ENCODE measurements at regions not wholly inside any gene's neighbourhood (a gene's known extent, or its start where the extent isn't known, plus 50 kb on each side); places are given as distances from the start of the nearest gene placed in this dataset.
A peak's percentile ranks its signal among the peaks of the same experiment; 100 is the strongest.

DNA sequence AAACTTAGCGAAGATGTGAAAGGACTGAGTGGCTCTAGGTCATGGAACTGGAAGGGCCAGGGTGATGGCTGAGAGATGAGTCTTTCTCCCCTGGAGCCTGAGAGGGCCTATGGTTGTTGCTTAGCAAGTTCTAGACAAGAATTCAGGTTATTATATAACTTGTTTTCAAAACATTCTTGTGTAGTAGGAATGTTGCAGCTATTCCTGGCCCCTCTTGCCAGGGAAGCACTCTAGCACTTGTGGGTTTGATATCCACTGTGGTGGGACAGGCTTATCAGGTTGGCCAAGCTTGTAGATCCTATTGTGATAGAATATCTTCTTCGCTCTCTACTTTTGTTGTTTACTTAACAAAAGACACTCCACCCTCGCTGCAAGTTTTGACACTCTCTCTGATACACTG lies 211.8 kb upstream of the CITED2 start:
- no peak for DNase-seq

DNA sequence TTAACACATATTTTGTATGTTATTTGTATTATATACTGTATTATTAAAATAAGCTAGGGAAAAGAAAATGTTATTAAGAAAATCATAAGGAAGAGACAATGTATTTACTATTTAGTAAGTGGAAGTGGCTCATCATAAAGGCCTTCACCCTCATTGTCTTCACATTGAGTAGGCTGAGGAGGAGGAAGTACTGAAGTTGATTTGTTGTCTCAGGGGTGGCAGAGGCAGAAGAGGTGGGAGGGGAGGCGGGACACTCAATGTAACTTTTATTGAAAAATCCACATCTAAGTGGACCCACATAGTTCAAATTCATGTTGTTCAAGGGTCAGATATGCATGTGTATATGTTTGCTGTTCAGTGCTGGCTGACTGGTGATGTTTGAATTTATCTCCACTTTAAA lies 210.2 kb upstream of the CITED2 start:
- no peak for DNase-seq

DNA sequence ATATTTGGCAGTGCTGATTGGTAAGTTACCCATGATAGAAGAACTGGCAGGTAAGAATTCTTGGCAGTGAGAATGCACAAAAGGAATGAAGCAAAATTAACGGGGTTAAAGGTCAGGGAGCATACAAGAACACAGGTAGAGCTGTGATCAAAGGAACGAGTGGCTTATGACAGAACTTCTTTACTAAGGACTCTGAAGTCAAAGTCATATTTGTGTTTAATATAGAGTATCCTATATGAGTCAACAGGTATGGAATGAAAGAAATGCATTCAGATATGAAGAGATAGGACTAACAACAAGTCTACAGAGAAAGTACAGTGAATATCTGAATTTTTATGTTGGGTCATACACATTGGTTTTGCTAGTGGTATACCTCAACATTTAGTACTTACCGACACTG lies 209.0 kb upstream of the CITED2 start:
- no peak for DNase-seq

DNA sequence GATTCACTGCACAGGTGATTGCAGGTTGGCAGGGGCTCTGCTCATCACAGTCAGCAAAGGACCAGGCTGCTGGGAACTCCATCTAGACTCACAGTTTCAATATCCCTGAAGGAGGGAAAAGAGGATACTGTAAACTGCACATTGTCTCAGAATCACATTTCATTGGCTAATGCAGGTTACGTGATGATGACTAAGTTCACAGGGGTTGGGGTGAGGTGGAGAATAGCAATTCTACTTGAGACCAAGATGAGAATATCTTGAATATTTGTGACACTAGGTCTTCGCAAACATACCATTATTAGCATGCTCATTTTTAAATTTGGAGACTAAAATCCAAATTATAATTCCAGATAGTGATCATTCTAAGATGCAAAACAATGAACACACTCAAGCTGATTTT lies 208.5 kb upstream of the CITED2 start:
- DNase-seq = no peak

DNA sequence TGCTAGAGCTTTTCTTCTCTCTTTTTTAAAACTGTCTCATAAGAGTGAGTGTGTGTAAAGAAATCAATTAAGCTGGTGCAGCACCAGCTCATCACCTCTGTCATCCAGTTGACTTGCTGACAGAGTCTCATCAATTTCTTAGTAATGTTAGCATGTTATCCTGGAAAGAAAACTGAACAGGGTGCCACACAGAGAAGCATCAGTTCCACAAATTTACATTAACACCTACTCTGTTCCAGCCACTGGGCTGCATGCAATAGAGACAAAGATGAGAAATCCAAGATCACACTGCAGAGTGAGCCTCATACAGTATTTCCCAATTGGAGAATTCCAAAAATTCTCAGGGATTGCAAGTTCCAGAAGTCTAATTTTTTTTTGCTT lies 207.0 kb upstream of the CITED2 start:
- DNase-seq = no peak

DNA sequence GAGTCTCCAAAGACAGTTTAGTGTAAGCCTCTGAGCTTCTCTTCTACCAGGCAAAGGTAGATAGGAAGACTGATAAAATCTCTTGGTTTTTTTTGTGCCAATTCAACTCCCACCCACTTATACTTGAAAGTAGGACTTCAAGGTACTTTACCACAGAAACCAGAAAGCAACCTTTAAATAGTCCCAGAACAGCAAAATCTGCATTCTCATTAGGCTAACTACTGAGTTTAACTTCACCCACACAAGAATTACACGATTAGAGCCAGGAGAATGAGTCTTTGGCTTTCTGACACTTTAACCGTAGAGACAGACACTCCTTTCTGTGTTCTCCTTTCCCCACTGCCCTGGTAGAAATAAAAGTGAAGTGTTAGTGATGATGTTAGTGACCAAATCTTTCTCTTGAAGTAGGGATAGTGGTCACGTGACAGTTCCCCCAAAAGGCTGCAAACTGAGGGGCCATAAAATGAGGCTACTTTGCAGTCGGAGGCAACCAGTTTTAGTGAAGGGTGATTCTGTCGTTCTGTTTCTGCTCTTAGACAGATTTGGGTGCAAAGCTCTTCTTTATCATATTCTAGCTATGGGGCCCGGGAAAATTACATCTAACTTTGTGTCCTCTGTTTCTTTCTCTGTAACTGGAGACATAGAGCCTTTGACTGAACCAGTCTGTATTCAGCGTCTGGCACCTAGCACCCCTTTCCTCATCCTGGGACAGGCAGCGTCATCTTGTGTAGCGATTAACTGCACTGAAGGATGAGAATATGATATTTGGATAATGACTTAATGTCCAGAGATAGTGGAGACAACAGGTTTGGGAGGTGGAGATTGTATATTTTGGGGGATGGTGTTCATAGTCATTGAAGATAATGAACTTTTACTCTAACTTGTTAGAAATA lies 206.4 kb upstream of the CITED2 start:
- no peak for DNase-seq

DNA sequence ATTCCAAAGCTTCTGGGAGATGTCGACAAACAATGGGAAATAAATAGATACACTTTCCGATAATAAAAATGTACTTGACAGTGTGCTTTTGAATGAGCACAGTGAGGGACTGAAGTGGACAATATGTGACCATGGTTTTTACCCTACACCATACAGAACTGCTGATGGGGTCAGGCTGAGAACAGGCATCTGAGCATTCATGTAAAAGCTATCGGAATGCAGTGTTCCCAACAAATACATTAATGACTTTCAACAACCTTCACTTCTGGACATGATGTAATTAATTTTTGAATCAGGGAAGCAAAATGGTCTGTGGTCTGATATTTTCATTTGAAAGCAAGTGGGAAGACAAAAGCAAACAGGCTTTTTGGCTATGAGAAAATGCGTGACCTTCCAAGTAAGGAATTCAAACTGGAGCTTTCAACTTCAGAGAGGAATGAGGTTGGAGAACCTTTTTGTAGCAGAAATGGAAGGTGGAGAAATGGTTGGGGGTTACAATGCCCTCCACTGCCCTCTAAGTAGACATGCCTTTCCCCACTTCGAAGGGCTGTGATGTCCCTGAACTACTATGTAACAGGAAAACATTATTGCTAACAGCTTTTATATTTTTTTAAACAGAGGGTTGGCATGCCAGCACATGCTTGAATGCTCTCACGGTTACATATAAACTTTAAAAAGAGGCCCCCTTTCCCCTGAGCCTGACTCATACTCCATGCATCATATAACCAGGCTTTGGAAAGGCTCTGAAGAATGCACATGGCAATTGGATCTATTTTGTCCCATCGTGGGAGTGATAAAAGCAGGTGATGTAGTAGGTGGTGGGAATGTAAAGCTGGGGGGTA lies 203.5 kb upstream of the CITED2 start:
- no peak for DNase-seq

DNA sequence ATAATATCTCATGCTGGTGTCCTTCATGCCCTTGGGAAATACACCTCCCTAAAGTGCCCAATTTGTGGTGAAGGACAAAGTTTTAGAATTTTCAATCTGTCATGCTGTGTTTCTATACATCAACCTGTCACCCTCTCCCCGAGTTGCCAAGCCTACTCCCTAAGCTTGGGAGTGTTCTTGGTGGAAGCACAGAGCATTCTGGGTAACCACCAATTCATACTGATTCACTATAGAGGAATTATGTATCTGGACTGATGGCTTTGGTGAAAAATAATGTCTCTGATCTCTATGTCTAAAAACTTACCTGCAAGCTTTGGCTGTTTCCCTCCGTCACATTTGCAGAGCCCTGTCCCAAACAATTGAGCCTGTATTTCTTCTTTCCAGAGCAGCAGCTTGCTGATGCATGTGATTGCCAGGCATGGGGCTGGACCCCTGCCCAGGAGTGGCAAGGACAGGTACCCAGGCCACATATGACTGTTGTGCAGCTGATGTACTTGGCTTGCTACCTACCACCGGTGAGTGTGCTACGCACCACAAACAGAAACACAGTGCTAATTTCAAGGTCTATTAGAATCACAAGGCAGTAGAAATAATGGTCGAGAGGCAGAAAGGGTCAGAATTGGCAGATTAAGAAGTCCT lies 202.8 kb upstream of the CITED2 start:
- no peak for DNase-seq

DNA sequence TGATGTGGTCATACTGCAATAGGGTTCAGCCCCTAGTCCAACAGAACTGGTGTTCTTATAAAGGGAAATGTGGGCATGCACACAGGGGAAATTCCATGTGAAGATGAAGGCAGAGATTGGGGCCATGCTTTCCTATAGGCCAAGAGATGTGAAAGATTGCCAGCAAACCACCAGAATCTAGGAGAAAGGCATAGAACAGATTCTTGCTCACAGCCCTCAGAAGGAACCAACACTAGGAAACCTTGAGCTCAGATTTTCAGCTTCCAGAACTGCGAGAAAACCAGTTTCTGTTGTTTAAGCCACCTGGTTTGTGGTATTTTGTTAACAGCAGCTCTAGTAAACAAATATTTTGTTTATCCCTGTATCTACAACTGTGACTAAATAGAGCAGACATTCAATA lies 197.6 kb upstream of the CITED2 start:
- no peak for DNase-seq

DNA sequence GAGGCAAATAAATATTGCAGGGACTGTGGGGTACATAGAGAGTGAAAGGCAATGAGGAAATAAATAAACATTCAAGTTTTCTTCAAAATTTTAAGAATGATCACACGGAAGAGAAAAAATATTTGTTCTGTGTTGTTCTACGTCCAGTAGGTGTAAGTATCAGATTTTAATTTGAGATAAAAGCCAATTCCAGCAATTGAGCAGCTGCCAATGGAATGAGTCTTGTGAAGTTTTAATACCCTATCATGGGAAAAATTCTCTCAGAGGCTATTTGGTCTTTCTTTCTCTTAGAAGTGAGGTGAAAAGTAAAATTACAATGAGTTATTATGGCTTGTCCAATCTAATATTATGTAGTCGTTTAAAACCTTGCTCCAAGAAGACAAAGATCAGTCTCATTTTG lies 195.7 kb upstream of the CITED2 start:
- DNase-seq = no peak

DNA sequence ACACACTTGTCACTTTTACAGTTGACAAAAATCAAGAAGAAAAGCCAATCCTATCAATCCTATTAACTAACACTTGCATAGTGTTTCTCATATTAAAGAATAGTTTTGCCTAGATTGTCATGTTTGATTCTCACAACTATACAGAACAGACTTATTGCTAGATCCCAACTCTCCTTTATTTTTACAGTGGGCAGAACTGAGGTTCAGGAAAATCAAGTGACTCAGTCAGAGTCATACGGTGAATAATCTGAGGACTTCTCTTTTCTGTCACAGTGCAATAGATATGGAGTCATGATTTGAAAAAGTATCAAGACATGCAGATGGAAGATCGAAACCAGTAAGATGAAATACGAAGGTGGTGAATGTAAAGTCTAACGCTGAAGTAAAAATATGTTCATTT lies 195.1 kb upstream of the CITED2 start:
- DNase-seq = no peak

DNA sequence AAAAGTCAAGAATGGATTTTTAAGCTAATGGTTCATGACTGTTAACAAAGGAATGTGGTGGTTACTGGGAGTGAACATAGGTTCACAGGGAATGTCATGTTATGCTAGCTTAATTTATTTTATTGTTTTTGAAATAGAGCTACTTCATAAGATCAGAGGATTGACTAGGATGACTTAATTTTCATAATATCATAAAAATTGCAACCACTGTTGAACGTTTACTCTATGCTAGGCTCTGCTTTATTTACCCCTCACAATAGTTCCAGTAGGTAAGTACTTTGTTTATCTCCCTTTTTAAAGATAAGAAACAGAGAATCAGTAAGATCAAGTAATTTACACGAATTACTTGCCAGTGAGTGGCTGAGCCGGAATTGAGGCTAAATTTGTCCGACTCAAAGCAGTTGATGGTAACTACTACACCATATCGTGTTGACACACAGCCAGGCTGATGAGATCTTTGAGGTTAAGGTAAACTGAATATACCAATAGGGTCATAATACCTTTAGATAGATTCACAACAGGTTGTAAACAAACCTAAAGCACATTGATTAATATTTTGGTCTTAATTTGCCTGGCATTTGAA lies 194.6 kb upstream of the CITED2 start:
- DNase-seq = no peak

DNA sequence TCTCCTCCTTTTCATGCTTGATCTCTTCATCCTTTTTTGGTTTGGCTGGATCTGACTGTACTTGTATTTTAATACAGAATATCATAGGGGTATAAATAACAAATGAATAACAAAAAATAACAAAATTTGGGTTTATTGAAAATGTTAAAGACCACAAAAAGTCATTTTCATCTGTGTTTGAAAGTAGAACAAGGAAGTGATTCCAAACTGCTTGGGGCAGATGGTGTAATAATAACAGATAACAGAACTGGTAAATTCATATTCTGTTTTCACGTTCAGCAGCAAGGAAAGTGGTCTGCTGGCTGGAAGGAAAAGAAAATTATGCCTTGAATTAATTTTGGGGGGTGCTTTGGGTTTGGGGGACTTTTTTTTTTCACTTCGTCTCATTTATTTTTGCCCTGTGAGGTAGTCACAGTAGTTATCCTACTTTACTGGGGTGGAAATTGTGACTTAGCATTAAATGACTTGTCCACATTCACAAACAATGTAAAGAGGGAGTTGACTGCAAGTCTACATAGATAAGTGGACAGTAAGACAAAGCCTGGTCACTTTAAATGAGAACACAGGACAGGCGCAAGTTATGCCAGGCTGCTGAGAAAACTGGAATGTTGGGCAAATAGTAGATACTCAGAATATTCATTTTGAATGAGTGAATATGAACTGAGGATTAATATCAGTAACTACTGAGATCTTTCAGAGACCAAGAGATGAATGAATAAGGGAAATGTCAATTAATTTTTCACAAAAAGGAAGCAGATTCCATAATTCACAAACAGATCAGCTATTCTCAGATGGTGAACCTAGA lies 193.9 kb upstream of the CITED2 start:
- peak; percentile 18 for DNase-seq

DNA sequence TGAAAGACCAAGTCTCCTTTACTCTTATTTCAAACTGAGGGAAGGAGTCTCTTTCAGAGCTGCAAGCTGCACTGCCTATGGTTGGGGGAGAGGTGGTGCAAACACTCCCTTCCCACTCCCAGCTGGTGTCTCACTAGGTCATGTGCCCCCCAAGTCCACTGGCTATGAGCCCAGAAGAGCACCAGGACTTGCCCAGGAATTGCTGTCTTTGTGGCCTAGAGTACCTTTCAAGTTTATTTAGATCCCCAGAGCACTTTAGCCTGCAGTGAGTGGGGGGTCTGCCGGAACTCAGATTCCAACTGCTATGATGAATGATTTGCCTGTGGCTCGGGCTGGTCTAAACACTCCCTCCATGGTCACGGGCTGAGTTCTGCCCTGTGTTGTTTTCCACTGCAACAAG lies 192.6 kb upstream of the CITED2 start:
- no peak for DNase-seq

DNA sequence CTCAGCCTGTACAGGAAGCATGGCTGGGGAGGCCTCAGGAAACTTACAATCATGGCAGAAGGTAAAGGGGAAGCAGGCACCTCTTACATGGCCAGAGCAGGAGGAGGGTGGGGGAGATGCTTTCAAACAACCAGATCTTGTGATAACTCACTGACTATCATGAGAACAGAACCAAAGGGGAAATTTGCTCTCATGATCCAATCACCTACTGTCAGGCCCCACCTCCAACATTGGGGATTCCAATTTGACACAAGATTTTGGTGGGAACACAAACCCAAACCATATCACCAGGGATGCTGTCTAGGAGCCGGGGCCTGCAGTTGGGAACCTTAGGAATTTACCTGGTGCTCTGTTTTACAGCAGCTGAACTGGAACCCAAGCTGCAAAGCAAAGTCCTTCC lies 191.1 kb upstream of the CITED2 start:
- no peak for DNase-seq

DNA sequence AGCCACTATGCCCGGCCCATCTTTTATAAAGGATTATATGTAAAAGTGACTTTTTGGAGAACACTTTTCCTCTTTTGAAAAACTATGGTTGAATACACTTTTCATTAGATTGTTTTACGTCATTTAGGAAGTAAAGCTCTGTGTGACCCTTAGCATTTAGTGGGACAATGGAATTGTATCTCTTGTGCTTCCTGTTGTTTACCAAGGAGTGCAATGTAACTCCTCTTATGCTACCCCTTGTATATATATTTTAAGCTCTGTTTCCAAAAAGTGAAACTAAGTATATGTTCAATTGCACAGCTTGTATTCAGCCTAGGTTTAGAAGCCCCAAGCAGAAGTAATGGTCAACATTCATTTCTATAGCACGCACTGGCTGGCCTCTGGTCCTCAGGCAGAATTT lies 183.1 kb upstream of the CITED2 start:
- DNase-seq = no peak

DNA sequence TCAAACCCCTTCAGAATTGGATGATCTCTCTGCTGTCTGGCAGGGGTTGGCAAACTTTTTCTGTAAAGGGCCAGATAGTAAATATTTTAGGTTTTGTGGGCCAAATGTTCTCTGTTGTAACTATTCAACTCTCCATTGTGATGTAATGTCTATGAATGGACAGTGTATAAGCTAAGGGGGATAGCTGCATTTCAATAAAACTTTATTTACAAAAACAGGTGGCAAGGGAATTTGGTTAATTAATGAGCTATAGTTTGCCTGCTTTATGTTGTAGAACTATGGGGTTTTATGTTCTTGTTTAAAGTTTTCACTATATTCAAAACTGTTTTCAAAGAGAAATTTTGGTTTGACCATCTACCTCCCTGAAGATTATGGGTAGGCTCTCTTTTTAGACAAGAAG lies 182.1 kb upstream of the CITED2 start:
- no peak for DNase-seq

DNA sequence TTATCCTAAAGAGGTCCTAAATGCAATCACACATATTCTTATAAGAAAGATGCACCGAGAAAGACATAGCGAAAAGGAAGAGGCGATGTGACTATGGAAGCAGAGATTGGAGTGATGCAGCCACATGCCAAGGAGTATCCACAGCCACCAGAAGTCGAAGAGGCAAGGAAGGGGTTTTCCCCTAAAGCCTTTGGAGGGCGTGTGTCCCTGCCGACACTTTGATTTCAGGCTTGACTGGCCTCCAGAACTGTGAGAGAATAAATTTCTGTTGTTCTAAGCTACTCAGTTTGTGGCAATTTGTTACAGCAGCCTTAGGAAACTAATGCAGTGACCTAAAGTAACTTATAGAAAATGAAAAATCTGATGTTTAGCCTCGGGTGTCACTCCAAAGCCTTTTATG lies 179.5 kb upstream of the CITED2 start:
- no peak for DNase-seq

DNA sequence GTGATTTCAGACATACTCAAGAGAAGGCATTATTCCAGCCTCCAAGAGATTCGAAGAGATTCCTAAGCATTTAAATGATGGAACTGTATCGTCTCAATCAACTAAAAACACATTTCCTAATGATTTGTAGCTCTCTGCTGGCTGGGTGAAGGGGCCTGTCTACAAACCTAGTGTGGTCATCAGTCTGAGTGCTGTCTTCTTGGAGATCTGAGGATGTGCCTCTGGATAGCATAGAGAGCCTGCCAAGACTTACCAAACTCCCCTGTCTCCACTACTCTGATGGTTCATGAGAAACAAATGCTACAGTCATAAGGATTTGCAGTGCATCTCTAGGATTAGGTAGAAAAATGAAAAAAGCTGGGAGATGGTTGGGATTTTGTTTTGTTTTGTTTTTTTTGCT lies 176.9 kb upstream of the CITED2 start:
- DNase-seq = no peak

DNA sequence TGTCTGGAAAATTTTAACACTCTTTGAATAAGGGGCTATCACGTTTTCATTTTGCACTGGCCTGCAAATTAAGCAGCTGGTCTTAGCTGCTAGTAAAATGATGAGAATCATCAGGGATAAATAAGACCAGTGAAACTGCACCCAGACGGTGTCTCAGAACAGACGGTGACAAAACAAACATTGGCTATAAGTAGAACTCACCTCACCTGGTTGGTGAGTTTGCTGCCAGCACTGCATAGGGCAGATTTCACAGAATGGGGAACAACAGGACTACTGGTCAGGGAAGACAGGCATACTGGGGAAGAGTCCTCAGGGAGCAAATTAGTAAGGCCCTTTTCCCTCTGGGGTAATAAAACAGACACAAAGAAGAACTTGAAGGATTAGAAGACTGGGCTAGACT lies 175.9 kb upstream of the CITED2 start:
- DNase-seq = no peak

DNA sequence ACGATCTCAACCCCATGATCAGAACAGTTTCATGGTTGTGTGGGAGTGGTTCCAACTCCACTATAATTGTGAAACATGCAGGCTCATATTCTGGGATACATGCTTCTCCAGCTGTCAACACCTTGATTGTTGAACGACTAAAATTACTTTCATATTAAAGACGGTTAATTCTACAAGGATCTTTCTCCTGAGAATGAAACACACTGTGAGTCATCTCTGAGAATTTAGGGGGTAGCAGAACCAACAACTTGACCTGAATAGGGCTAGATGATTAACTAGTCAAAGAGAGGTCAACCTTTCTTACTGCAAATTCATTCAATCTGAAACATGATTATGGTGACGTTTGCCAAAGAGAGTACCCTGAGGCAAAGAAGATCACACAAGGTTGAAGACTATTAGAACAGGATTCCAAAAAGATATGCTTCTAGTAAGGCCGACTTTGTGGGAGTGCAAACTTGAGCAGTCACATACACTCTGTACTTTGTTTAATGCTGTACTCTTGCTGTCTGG lies 175.2 kb upstream of the CITED2 start:
- no peak for DNase-seq

DNA sequence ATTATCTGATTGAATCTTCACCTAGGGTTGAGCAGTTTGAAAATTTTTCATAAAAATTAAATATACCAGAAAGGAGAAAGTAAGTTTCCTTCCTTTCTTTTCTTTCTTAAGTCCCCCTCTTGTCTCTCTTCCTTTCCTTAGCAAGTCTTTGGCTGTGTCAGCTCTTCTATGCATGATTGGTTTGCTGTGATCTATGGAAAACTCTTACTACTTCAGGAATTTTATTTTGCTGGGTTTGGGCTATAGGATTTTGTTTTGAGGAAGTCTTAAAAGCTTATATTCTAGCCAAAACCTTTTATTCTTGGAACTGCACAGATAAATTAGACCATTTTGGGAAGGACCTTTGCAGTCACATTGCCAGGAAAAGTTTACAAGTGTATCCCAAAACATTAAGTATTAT lies 173.4 kb upstream of the CITED2 start:
- no peak for DNase-seq

Measured in SIG-M5 (cell line).